KMS-11 (cell line): ENCODE measurements at regions not wholly inside any gene's neighbourhood (a gene's known extent, or its start where the extent isn't known, plus 50 kb on each side); places are given as distances from the start of the nearest gene placed in this dataset.

ENCODE experiments used
- H2AFZ ChIP-seq: fragments of 200-600 bp; sonication (generic); 2 replicates; pipeline ENCODE4 v1.6.1; 2016; ENCODE audit warnings: antibody characterized with exemption, mixed run types, low read depth
- H3K27ac ChIP-seq: fragments of 200-600 bp; sonication (generic); 2 replicates; pipeline ENCODE4 v1.6.1; 2016; ENCODE audit warnings: mild to moderate bottlenecking, mixed run types
- H3K27me3 ChIP-seq: fragments of 200-600 bp; sonication (generic); 2 replicates; pipeline ENCODE4 v1.6.1; 2017; ENCODE audit warnings: mild to moderate bottlenecking, low read depth, mixed run types, moderate library complexity; ENCODE audit not compliant: insufficient read depth
- H3K36me3 ChIP-seq: fragments of 200-600 bp; sonication (generic); 2 replicates; pipeline ENCODE4 v1.6.1; 2017; ENCODE audit warnings: mild to moderate bottlenecking, mixed run types; ENCODE audit not compliant: insufficient read depth
- H3K4me1 ChIP-seq: fragments of 200-600 bp; sonication (generic); 2 replicates; pipeline ENCODE4 v1.6.1; 2016; ENCODE audit warnings: mild to moderate bottlenecking, low read depth, mixed run types; ENCODE audit not compliant: poor library complexity, severe bottlenecking
- H3K4me2 ChIP-seq: fragments of 200-600 bp; sonication (generic); 2 replicates; pipeline ENCODE4 v1.7.0; 2016; ENCODE audit warnings: mild to moderate bottlenecking, mixed run types
- H3K4me3 ChIP-seq: fragments of 200-600 bp; sonication (generic); IDR thresholded peaks from 2 replicates; pipeline ENCODE4 v1.6.1; 2017; ENCODE audit warnings: low read depth, low read length, mixed read lengths; ENCODE audit not compliant: insufficient read depth
- H3K79me2 ChIP-seq: fragments of 200-600 bp; sonication (generic); 2 replicates; pipeline ENCODE4 v1.6.1; 2016; ENCODE audit warnings: low read depth, mixed run types; ENCODE audit not compliant: insufficient read depth
- H3K9ac ChIP-seq: fragments of 200-600 bp; sonication (generic); 2 replicates; pipeline ENCODE4 v1.6.1; 2016; ENCODE audit warnings: mild to moderate bottlenecking, mixed run types
- H4K20me1 ChIP-seq: fragments of 200-600 bp; sonication (generic); 2 replicates; pipeline ENCODE4 v1.6.1; 2016; ENCODE audit warnings: mild to moderate bottlenecking, mixed run types; ENCODE audit not compliant: insufficient read depth
- TF ChIP-seq, protein P1 (sequence below): fragments of 200-600 bp; sonication (generic); conservative IDR thresholded peaks from 2 replicates; pipeline ENCODE4 v1.6.1; 2017; ENCODE audit warnings: low read depth, mild to moderate bottlenecking, antibody characterized with exemption, low read length, moderate library complexity, mixed read lengths

- H3K27ac ChIP-seq: no peak overlapping the region
- TF ChIP-seq, protein P1, sequence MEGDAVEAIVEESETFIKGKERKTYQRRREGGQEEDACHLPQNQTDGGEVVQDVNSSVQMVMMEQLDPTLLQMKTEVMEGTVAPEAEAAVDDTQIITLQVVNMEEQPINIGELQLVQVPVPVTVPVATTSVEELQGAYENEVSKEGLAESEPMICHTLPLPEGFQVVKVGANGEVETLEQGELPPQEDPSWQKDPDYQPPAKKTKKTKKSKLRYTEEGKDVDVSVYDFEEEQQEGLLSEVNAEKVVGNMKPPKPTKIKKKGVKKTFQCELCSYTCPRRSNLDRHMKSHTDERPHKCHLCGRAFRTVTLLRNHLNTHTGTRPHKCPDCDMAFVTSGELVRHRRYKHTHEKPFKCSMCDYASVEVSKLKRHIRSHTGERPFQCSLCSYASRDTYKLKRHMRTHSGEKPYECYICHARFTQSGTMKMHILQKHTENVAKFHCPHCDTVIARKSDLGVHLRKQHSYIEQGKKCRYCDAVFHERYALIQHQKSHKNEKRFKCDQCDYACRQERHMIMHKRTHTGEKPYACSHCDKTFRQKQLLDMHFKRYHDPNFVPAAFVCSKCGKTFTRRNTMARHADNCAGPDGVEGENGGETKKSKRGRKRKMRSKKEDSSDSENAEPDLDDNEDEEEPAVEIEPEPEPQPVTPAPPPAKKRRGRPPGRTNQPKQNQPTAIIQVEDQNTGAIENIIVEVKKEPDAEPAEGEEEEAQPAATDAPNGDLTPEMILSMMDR: no peak
- no peaks in the 10 kb centered on the region for H4K20me1 ChIP-seq
- no peak overlapping the region for H2AFZ ChIP-seq
- H3K79me2 ChIP-seq: no peaks in the 10 kb centered on the region
- H3K4me2 ChIP-seq: no peak overlapping the region
- no peak overlapping the region for H3K9ac ChIP-seq
- no peaks in the 10 kb centered on the region for H3K27me3 ChIP-seq
- no peaks in the 10 kb centered on the region for H3K36me3 ChIP-seq
- H3K4me1 ChIP-seq: no peaks in the 10 kb centered on the region
- no peak overlapping the region for H3K4me3 ChIP-seq
Observed at GRCh38 chr10:61313460-61313859, 139.7 kb downstream of the TMEM26 start.

DNA sequence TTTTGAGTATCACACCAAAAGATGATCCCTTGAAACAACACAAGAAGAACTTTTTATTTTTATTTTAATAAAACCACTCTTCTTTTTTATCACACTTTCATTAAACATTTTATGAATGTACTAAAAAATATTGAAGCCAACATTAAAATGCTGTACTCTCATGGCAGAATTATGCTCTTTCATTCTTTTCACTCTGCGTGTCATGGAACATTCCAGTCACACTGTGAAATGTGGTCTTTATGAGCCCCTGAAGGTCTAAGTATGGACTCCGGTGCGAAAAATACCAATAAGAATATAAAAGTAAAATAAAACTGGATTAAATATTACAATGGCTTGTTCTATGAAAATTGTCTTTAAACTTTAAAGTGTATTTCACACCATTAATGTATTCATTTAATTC, 148.4 kb downstream of the TMEM26 start:
- TF ChIP-seq, protein P1: no peak

GRCh38 chr10:61302124-61302523, 151.1 kb downstream of the TMEM26 start:
- no peaks in the 10 kb centered on the region for H4K20me1 ChIP-seq
- H3K4me2 ChIP-seq: no peak overlapping the region

More for the DNA sequence above, 148.4 kb downstream of the TMEM26 start:
- Histone ChIP-seq H3K4me2 (no peak overlapping the region), H4K20me1 (no peaks in the 10 kb centered on the region), H3K4me3 (no peak overlapping the region), H3K79me2 (no peaks in the 10 kb centered on the region), H3K27ac (no peak overlapping the region), H3K27me3 (no peaks in the 10 kb centered on the region), H3K9ac (no peak overlapping the region), H3K4me1 (no peaks in the 10 kb centered on the region), H3K36me3 (no peaks in the 10 kb centered on the region), H2AFZ (no peak overlapping the region)

GRCh38 chr10:61301575-61301974, 151.6 kb downstream of the TMEM26 start:
- no peak overlapping the region for H2AFZ ChIP-seq
- H4K20me1 ChIP-seq: no peaks in the 10 kb centered on the region
- H3K36me3 ChIP-seq: no peaks in the 10 kb centered on the region
- H3K4me1 ChIP-seq: no peaks in the 10 kb centered on the region
- H3K27me3 ChIP-seq: no peaks in the 10 kb centered on the region
- no peak overlapping the region for H3K27ac ChIP-seq
- H3K9ac ChIP-seq: no peak overlapping the region
- H3K79me2 ChIP-seq: no peaks in the 10 kb centered on the region
- H3K4me2 ChIP-seq: no peak overlapping the region
- TF ChIP-seq, protein P1: no peak
- H3K4me3 ChIP-seq: no peak overlapping the region

More at GRCh38 chr10:61302124-61302523, 151.1 kb downstream of the TMEM26 start:
- no peak overlapping the region for H3K27ac ChIP-seq
- no peaks in the 10 kb centered on the region for H3K4me1 ChIP-seq
- no peaks in the 10 kb centered on the region for H3K36me3 ChIP-seq
- TF ChIP-seq, protein P1: no peak
- no peak overlapping the region for H2AFZ ChIP-seq
- H3K4me3 ChIP-seq: no peak overlapping the region
- no peaks in the 10 kb centered on the region for H3K27me3 ChIP-seq
- H3K9ac ChIP-seq: no peak overlapping the region
- no peaks in the 10 kb centered on the region for H3K79me2 ChIP-seq
